ENCODE measurements at regions not wholly inside any gene's neighbourhood (a gene's known extent, or its start where the extent isn't known, plus 50 kb on each side); places are given as distances from the start of the nearest gene placed in this dataset.

DNA sequence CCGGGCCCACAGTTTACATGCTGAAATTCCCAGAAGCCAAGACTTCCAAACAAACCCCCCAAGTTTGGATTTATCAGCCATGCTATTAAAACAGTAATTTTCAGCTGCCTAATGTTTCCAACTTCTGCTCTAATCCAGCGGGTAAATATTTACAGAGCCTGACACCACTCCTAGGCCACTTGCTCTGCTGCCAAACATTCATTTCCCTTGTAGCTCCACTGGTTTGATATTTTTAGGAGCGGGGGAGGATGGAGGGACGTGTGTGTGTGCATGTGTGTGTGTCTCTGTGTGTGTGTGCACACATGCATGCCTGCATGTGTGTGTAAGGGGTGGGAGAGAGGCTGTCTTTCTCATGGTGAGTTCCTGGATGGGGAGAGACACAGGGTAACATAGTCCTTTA, 115.7 kb upstream of the PJA1 start:
- TF ChIP-seq CTCF (IDR thresholded peaks at IDR 0.05) (no peak), POLR2A (IDR thresholded peaks at IDR 0.05) (no peak)
